PFSK-1 (cell line): ENCODE measurements at regions not wholly inside any gene's neighbourhood (a gene's known extent, or its start where the extent isn't known, plus 50 kb on each side); places are given as distances from the start of the nearest gene placed in this dataset.

ENCODE experiments used
- FOXP2 ChIP-seq: optimal IDR thresholded peaks from 2 replicates; pipeline ENCODE3; 2011; ENCODE audit warnings: borderline replicate concordance, control low read depth, inconsistent platforms; ENCODE audit not compliant: insufficient read depth; ENCODE audit errors: extremely low read length, extremely low read depth
- POLR2AphosphoS5 ChIP-seq: IDR thresholded peaks from 2 replicates; pipeline ENCODE4 v1.6.1; 2012; ENCODE audit warnings: low read depth, mild to moderate bottlenecking, control low read depth, low read length, moderate library complexity
- REST ChIP-seq, 2 experiments: IDR thresholded peaks; 2 replicates each; pipeline versions ENCODE4 v1.6.1 to v1.8.0; 2011 to 2012; ENCODE audit warnings: low read depth in 2 of 2, low read length in 2 of 2, control low read depth in 1 of 2, inconsistent platforms in 1 of 2, mild to moderate bottlenecking in 1 of 2, moderate library complexity in 1 of 2; ENCODE audit not compliant: insufficient read depth in 1 of 2
- SIN3A ChIP-seq: IDR thresholded peaks from 2 replicates; pipeline ENCODE4 v1.6.1; 2012; ENCODE audit warnings: mild to moderate bottlenecking, low read length, moderate library complexity, borderline replicate concordance; ENCODE audit not compliant: insufficient read depth
- TAF1 ChIP-seq: IDR thresholded peaks from 2 replicates; pipeline ENCODE4 v1.6.1; 2012; ENCODE audit warnings: low read length, control low read depth, borderline replicate concordance; ENCODE audit not compliant: insufficient read depth

DNA sequence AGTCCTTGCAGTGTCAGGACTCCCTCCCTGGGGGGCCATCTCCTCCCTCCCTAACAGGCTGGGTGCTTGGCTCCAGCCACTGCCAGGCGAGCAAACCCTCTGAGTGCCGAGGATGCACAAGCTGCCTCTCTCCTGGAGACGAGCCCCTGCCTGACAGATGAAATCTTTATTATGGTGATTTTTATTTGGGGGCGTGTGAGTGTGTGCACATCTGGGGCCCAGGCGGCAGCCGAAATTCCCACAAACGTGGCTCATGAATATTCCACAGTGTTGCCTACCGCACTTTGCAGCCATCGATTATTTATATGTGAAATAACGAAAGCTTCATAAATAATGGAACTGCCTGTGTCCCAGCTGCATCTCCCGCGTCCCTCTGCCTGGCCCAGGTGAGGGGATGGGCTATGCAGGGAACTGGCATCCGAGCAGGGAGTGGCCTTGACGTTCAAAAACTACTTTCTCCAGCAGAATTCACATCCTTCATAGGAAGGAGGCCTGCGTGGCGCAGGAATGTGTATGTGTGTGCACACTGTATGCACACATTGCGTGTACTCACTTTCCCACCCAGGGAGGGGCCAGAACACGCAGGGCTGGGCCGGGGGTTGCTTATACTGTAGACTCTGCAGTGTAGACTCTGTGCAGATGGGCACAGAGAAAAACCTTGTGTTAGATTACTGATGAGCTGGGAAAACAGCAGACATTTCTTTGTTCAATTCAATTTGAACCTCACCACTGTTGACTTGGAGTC lies 73.1 kb downstream of the UBIAD1 start:
- TF ChIP-seq TAF1 (no peak), POLR2AphosphoS5 (no peak), REST (IDR thresholded peaks at IDR 0.05; ENCODE audit: insufficient read depth in 1 of 2, low read depth in 2 of 2, low read length in 2 of 2) (no peak), SIN3A (no peak), FOXP2 (no peak)

- TF ChIP-seq REST (IDR thresholded peaks at IDR 0.05; ENCODE audit: insufficient read depth in 1 of 2, low read depth in 2 of 2, low read length in 2 of 2) (no peak), POLR2AphosphoS5 (no peak)
These were observed 77.3 kb downstream of the UBIAD1 start for GRCh38 chr1:11350265-11350664.

- TF ChIP-seq POLR2AphosphoS5: no peak
These were observed 79.2 kb downstream of the UBIAD1 start for GRCh38 chr1:11352058-11352715.

GRCh38 chr1:11352816-11353799 lies 80.1 kb downstream of the UBIAD1 start:
- TF ChIP-seq TAF1 (no peak), SIN3A (no peak), REST (IDR thresholded peaks at IDR 0.05; ENCODE audit: insufficient read depth in 1 of 2, low read depth in 2 of 2, low read length in 2 of 2) (no peak), POLR2AphosphoS5 (no peak), FOXP2 (no peak)

- TF ChIP-seq REST (IDR thresholded peaks at IDR 0.05; ENCODE audit: insufficient read depth in 1 of 2, low read depth in 2 of 2, low read length in 2 of 2): no peak
- TF ChIP-seq SIN3A: no peak
- TF ChIP-seq FOXP2: no peak
- no peak for TF ChIP-seq TAF1
- TF ChIP-seq POLR2AphosphoS5: no peak
These were observed 82.0 kb downstream of the UBIAD1 start for GRCh38 chr1:11354893-11355553.
